KMS-11 (cell line): ENCODE measurements at regions not wholly inside any gene's neighbourhood (a gene's known extent, or its start where the extent isn't known, plus 50 kb on each side); places are given as distances from the start of the nearest gene placed in this dataset.

Experiments used
- H2AFZ ChIP-seq: fragments of 200-600 bp; sonication (generic); 2 replicates; pipeline ENCODE4 v1.6.1; 2016; ENCODE audit warnings: antibody characterized with exemption, mixed run types, low read depth
- H3K27ac ChIP-seq: fragments of 200-600 bp; sonication (generic); 2 replicates; pipeline ENCODE4 v1.6.1; 2016; ENCODE audit warnings: mild to moderate bottlenecking, mixed run types
- H3K27me3 ChIP-seq: fragments of 200-600 bp; sonication (generic); 2 replicates; pipeline ENCODE4 v1.6.1; 2017; ENCODE audit warnings: mild to moderate bottlenecking, low read depth, mixed run types, moderate library complexity; ENCODE audit not compliant: insufficient read depth
- H3K36me3 ChIP-seq: fragments of 200-600 bp; sonication (generic); 2 replicates; pipeline ENCODE4 v1.6.1; 2017; ENCODE audit warnings: mild to moderate bottlenecking, mixed run types; ENCODE audit not compliant: insufficient read depth
- H3K4me1 ChIP-seq: fragments of 200-600 bp; sonication (generic); 2 replicates; pipeline ENCODE4 v1.6.1; 2016; ENCODE audit warnings: mild to moderate bottlenecking, low read depth, mixed run types; ENCODE audit not compliant: poor library complexity, severe bottlenecking
- H3K4me2 ChIP-seq: fragments of 200-600 bp; sonication (generic); 2 replicates; pipeline ENCODE4 v1.7.0; 2016; ENCODE audit warnings: mild to moderate bottlenecking, mixed run types
- H3K4me3 ChIP-seq: fragments of 200-600 bp; sonication (generic); IDR thresholded peaks from 2 replicates; pipeline ENCODE4 v1.6.1; 2017; ENCODE audit warnings: low read depth, low read length, mixed read lengths; ENCODE audit not compliant: insufficient read depth
- H3K79me2 ChIP-seq: fragments of 200-600 bp; sonication (generic); 2 replicates; pipeline ENCODE4 v1.6.1; 2016; ENCODE audit warnings: low read depth, mixed run types; ENCODE audit not compliant: insufficient read depth
- H3K9ac ChIP-seq: fragments of 200-600 bp; sonication (generic); 2 replicates; pipeline ENCODE4 v1.6.1; 2016; ENCODE audit warnings: mild to moderate bottlenecking, mixed run types
- H4K20me1 ChIP-seq: fragments of 200-600 bp; sonication (generic); 2 replicates; pipeline ENCODE4 v1.6.1; 2016; ENCODE audit warnings: mild to moderate bottlenecking, mixed run types; ENCODE audit not compliant: insufficient read depth
- TF ChIP-seq, protein P1 (sequence below): fragments of 200-600 bp; sonication (generic); conservative IDR thresholded peaks from 2 replicates; pipeline ENCODE4 v1.6.1; 2017; ENCODE audit warnings: low read depth, mild to moderate bottlenecking, antibody characterized with exemption, low read length, moderate library complexity, mixed read lengths

DNA sequence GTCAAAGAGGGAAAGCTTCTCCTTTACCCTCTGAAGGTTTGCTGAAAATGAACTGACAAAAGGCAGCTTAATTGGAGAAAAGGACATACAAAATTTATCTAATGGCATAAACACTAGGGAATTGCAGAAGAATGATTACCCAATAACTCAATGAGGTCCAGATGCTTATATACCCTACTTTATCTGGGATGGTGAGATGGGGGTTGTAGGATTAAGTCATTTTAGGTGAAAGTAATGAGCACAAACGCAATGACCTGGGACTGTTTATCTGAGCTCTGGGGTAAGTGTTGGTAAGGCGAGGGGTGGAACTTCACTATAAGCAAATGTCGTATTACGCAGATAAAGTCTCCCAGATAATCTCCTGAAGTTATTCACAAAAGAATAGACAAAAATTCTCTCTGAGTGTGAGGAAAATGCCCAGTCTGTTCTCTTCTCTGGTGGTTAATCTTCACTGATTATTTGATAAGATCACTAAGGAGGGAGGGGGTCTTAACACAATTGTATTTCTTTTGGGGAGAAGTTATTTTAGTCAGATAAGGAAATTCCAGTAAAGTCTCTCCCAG lies 1067.8 kb downstream of the DNAJB9 start:
- Histone ChIP-seq H4K20me1 (no peaks in the 10 kb centered on the region), H3K4me3 (no peak overlapping the region), H2AFZ (no peak overlapping the region), H3K27me3 (no peaks in the 10 kb centered on the region), H3K4me2 (no peak overlapping the region), H3K79me2 (no peaks in the 10 kb centered on the region), H3K9ac (no peak overlapping the region), H3K27ac (no peak overlapping the region), H3K4me1 (no peaks in the 10 kb centered on the region), H3K36me3 (no peaks in the 10 kb centered on the region)
- TF ChIP-seq, protein P1, sequence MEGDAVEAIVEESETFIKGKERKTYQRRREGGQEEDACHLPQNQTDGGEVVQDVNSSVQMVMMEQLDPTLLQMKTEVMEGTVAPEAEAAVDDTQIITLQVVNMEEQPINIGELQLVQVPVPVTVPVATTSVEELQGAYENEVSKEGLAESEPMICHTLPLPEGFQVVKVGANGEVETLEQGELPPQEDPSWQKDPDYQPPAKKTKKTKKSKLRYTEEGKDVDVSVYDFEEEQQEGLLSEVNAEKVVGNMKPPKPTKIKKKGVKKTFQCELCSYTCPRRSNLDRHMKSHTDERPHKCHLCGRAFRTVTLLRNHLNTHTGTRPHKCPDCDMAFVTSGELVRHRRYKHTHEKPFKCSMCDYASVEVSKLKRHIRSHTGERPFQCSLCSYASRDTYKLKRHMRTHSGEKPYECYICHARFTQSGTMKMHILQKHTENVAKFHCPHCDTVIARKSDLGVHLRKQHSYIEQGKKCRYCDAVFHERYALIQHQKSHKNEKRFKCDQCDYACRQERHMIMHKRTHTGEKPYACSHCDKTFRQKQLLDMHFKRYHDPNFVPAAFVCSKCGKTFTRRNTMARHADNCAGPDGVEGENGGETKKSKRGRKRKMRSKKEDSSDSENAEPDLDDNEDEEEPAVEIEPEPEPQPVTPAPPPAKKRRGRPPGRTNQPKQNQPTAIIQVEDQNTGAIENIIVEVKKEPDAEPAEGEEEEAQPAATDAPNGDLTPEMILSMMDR: no peak

DNA sequence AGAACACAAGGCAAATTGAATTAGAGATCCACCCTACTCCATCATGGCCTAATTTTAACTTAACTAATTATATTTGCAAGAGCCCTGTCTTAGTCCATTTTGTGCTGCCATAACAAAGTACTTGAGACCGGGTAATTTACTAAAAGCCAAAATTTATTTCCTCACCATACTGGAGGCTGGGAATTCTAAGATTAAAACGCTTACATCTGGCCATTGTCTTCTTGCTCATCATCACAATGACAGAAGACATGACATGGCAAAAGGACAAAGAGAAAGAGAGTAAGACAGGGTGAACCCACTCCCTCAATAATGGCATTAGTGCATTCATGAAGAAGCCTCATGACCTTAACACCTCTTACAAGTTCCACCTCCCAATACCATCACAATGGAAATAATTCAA lies 1068.6 kb downstream of the DNAJB9 start:
- no peaks in the 10 kb centered on the region for H3K27me3 ChIP-seq
- no peak overlapping the region for H3K4me3 ChIP-seq
- no peaks in the 10 kb centered on the region for H4K20me1 ChIP-seq
- H2AFZ ChIP-seq: no peak overlapping the region
- TF ChIP-seq, protein P1: no peak
- H3K4me2 ChIP-seq: no peak overlapping the region
- no peaks in the 10 kb centered on the region for H3K4me1 ChIP-seq
- H3K79me2 ChIP-seq: no peaks in the 10 kb centered on the region
- no peaks in the 10 kb centered on the region for H3K36me3 ChIP-seq
- no peak overlapping the region for H3K27ac ChIP-seq
- no peak overlapping the region for H3K9ac ChIP-seq

DNA sequence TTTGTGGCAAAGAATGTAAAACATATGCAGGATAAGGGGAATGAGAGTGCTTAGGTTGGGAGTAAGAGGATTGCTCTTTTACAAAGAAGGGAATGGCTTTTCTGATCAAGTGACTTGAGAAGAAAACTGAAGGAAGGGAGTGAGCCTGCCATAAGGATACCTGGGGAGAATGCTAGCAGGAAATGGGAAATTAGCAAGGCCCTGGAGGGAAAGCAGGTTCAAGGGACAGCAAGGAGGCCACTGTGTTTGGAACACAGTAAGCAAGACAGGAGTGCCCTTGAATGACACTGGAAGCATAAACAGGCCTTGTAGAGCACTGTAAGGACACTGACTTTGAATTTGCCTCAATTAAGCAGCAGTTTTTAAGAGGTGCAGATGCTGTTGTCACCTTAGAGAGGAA lies 1069.9 kb downstream of the DNAJB9 start:
- Histone ChIP-seq H2AFZ (no peak overlapping the region), H3K27me3 (no peaks in the 10 kb centered on the region), H3K4me3 (no peak overlapping the region), H3K4me1 (no peaks in the 10 kb centered on the region), H3K4me2 (no peak overlapping the region), H3K79me2 (no peaks in the 10 kb centered on the region), H3K27ac (no peak overlapping the region), H3K9ac (no peak overlapping the region), H3K36me3 (no peaks in the 10 kb centered on the region), H4K20me1 (no peaks in the 10 kb centered on the region)
- TF ChIP-seq, protein P1: no peak

DNA sequence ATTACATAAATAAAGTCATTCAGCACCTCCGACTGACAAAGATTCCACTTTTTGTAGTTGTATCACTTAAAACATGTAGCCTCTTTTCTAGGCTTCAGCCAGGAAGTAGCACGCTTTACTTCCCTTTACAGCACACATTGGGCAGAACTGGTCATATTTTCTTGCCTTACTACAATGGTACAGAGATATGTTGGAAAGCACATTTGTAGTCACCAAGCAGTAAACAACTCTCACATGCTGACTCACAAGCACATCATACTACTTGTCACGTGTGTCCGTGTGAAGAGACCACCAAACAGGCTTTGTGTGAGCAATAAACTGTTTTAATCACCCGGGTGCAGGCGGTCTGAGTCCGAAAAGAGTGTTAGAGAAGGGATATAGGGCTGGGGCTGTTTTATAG lies 1071.8 kb downstream of the DNAJB9 start:
- TF ChIP-seq, protein P1: no peak
- Histone ChIP-seq H3K27ac (no peak overlapping the region), H3K4me1 (no peaks in the 10 kb centered on the region), H2AFZ (no peak overlapping the region), H3K79me2 (no peaks in the 10 kb centered on the region), H3K27me3 (no peaks in the 10 kb centered on the region), H4K20me1 (no peaks in the 10 kb centered on the region), H3K4me2 (no peak overlapping the region), H3K9ac (no peak overlapping the region), H3K4me3 (no peak overlapping the region), H3K36me3 (no peaks in the 10 kb centered on the region)
